Occipital lobe (tissue), 1 donor: ENCODE measurements at regions not wholly inside any gene's neighbourhood (a gene's known extent, or its start where the extent isn't known, plus 50 kb on each side); places are given as distances from the start of the nearest gene placed in this dataset.
"Not testable (repeated sequence)": the region's sequence is repeated elsewhere in the genome, so short reads cannot be mapped to it uniquely, and the experiment has no call there.

Experiments used
- DNase-seq: peaks from one replicate; lab custom pipeline; 2025; lab: John Stamatoyannopoulos, UW

GRCh38 chr1:47594627-47595026 lies 156.8 kb downstream of the FOXD2 start:
- no peak for DNase-seq

- DNase-seq = no peak
Observed at GRCh38 chr1:47596328-47596727, 158.5 kb downstream of the FOXD2 start.

- DNase-seq = no peak
Observed at GRCh38 chr1:47598357-47598756, 160.5 kb downstream of the FOXD2 start.

- no peak for DNase-seq
Observed at GRCh38 chr1:47599777-47600176, 161.9 kb downstream of the FOXD2 start.

GRCh38 chr1:47602491-47602890 lies 164.6 kb downstream of the FOXD2 start:
- not testable (repeated sequence) for DNase-seq

GRCh38 chr1:47604869-47605268 lies 167.0 kb downstream of the FOXD2 start:
- not testable (repeated sequence) for DNase-seq

- no peak for DNase-seq
Observed at GRCh38 chr1:47608296-47608875, 170.5 kb downstream of the FOXD2 start.

GRCh38 chr1:47611992-47612391 lies 174.1 kb downstream of the FOXD2 start:
- DNase-seq = no peak

- no peak for DNase-seq
Observed at GRCh38 chr1:47612819-47613218, 175.0 kb downstream of the FOXD2 start.

GRCh38 chr1:47616036-47616435 lies 178.2 kb downstream of the FOXD2 start:
- no peak for DNase-seq

GRCh38 chr1:47616906-47617305 lies 179.1 kb downstream of the FOXD2 start:
- no peak for DNase-seq

GRCh38 chr1:47617381-47618221 lies 179.8 kb downstream of the FOXD2 start:
- no peak for DNase-seq

GRCh38 chr1:47618222-47618720 lies 180.4 kb downstream of the FOXD2 start:
- no peak for DNase-seq

GRCh38 chr1:47618830-47619229 lies 181.0 kb downstream of the FOXD2 start:
- no peak for DNase-seq

GRCh38 chr1:47621483-47621882 lies 183.6 kb downstream of the FOXD2 start:
- DNase-seq = no peak

- no peak for DNase-seq
Observed at GRCh38 chr1:47621977-47622376, 184.1 kb downstream of the FOXD2 start.

- DNase-seq = no peak
Observed at GRCh38 chr1:47622776-47623556, 185.1 kb downstream of the FOXD2 start.

- DNase-seq = no peak
Observed at GRCh38 chr1:47623557-47623940, 185.7 kb downstream of the FOXD2 start.

GRCh38 chr1:47624531-47624930 lies 186.7 kb downstream of the FOXD2 start:
- DNase-seq = no peak

GRCh38 chr1:47627016-47627415 lies 189.2 kb downstream of the FOXD2 start:
- DNase-seq = no peak

GRCh38 chr1:47627471-47628370 lies 189.9 kb downstream of the FOXD2 start:
- no peak for DNase-seq
